GM12874 (cell line): ENCODE measurements at regions not wholly inside any gene's neighbourhood (a gene's known extent, or its start where the extent isn't known, plus 50 kb on each side); places are given as distances from the start of the nearest gene placed in this dataset.

ENCODE experiments used
- CTCF ChIP-seq: IDR thresholded peaks from 2 replicates; pipeline ENCODE4 v1.5.1; 2011; ENCODE audit warnings: low read depth, mild to moderate bottlenecking, control low read depth, low read length, moderate library complexity; ENCODE audit not compliant: insufficient read depth

- TF ChIP-seq CTCF, result no peak
These were observed 221.9 kb downstream of the TSN start for GRCh38 chr2:121977326-121977725.

GRCh38 chr2:121992700-121993099 is 237.2 kb downstream of the TSN start:
- TF ChIP-seq CTCF, result no peak

DNA sequence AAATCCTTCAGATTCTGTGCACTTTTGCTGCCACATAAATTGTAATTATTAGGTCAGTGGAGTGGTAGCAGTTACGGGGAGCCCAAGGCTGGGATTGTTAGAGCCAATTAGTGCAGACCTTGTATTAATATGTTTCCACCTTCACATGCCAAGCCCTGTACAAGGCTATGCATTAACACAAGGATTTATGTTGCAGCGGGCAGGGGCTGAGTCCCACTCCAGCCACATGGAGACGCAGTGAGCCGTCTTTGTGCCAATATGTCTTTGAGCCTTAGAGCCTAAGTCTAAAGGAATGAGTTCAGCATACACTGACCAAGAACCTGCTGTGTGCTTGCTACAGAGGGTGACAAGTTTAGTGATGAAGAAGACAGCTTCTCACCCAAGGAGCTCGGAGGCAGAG is 238.2 kb downstream of the TSN start:
- no peak for TF ChIP-seq CTCF

DNA sequence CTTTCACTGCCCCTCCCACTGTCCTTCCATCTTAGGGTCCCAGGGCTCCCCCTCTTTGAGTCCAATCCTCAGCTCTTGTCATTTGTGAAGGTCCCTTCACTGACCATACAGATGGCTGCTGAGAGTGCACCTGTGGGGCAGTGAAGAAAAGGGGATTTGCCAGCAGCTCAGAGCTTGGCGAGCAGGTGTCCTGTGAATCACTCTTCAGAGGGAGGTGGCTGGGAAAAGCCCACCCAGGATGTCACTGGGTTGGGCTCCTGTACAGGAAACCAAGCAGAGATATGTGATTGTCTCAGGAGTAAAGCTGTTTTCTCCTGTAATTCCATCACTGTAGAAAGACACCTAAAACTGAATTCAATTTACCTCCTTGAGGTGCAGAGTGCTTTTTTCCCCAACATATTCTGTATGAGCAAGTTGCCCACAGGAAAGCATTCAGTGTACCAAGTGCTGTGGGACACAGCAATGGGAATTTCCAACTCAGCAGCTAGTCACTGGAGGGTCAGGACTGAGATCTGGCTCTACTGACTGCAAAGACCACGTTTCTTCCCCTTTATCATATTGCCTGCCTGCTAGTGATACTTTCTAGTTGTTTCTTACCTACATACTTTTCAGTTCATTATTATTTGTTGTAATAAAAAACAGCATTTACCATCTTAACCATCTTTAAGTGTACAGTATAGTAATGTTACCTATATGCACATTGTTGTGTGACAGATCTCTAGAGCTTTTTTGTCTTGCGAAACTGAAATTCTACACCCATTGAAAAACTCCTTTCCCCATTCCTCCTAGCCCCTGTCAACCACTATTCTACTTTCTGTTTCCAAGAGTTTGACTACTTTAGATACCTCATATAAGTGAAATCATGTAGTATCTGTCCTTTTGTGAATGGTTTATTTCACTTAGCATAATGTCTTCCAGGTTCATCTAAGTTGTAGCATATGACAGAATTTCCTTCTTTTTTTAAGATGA is 239.1 kb downstream of the TSN start:
- TF ChIP-seq CTCF, result no peak

DNA sequence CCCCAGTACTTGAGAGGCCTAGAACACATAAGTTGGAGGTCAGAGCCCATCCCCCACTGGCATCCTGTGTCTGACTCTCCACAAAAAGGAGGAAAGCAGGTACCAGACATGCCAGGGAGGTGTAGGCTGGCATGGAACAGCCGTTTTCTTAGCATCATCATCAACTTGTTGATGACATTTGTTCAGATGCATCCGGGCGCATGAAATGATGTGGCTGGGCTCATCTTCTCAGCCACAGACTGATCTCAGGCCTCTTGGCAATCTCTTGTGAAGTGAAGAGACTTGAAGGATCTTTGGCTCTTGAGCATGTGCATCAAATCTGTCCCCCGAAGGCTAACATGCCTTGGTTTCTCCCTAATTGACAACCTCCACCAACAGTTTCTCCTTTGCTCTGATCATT is 243.3 kb downstream of the TSN start:
- TF ChIP-seq CTCF, result no peak

- TF ChIP-seq CTCF, result no peak
These were observed 243.8 kb downstream of the TSN start for GRCh38 chr2:121999264-121999663.

- no peak for TF ChIP-seq CTCF
These were observed 245.3 kb downstream of the TSN start for GRCh38 chr2:122000556-122001340.
